ENCODE measurements at regions not wholly inside any gene's neighbourhood (a gene's known extent, or its start where the extent isn't known, plus 50 kb on each side); places are given as distances from the start of the nearest gene placed in this dataset.
A peak's percentile ranks its signal among the peaks of the same experiment; 100 is the strongest.

GRCh38 chr13:47418206-47418920, 521.5 kb upstream of the HTR2A start:
- Histone ChIP-seq H3K79me2 (ENCODE audit: insufficient read depth, low read length) (no peaks in the 10 kb centered on the region), H3K9me3 (ENCODE audit: insufficient read depth, low read depth, low read length) (no peaks in the 10 kb centered on the region), H3K4me3 (ENCODE audit: insufficient read depth, low read depth, low read length) (no peak overlapping the region), H3K27me3 (ENCODE audit: insufficient read depth, low read length) (no peaks in the 10 kb centered on the region), H4K20me1 (ENCODE audit: insufficient read depth, low read length) (no peaks in the 10 kb centered on the region), H3K9ac (ENCODE audit: low read length) (no peak overlapping the region), H3K4me2 (ENCODE audit: low read length) (no peak overlapping the region), H2AFZ (ENCODE audit: low read depth, low read length) (no peak overlapping the region), H3K27ac (ENCODE audit: low read depth, low read length) (no peak overlapping the region), H3K4me1 (ENCODE audit: insufficient read depth, low read length) (no peaks in the 10 kb centered on the region), H3K36me3 (ENCODE audit: insufficient read depth, low read length) (no peaks in the 10 kb centered on the region)
- H3K4me1 Mint-ChIP-seq (ENCODE audit: low read depth, unreplicated experiment), result peaks cover 17% of the 10 kb centered on the region
- no peak for DNase-seq (ENCODE audit: low read depth)
- H3K27me3 Mint-ChIP-seq (ENCODE audit: low read depth, unreplicated experiment), result no peaks in the 10 kb centered on the region
- TF ChIP-seq CTCF (IDR thresholded peaks at IDR 0.05; ENCODE audit: insufficient read depth, low read depth, low read length), result no peak
- TF ChIP-seq EZH2 (IDR thresholded peaks at IDR 0.05; ENCODE audit: insufficient read depth, low read length), result no peak
- no peaks in the 10 kb centered on the region for H3K36me3 Mint-ChIP-seq (ENCODE audit: low read depth, unreplicated experiment)
- no peak overlapping the region for H3K27ac Mint-ChIP-seq (ENCODE audit: unreplicated experiment)
- H3K9me3 Mint-ChIP-seq (ENCODE audit: unreplicated experiment), result peaks cover 3% of the 10 kb centered on the region
- FAIRE-seq, result no peak
- no peak overlapping the region for H3K4me3 Mint-ChIP-seq (ENCODE audit: unreplicated experiment)

GRCh38 chr13:47417485-47417884, 520.6 kb upstream of the HTR2A start:
- peaks cover 3% of the 10 kb centered on the region for H3K9me3 Mint-ChIP-seq (ENCODE audit: unreplicated experiment)
- H3K4me1 Mint-ChIP-seq (ENCODE audit: low read depth, unreplicated experiment), result peaks cover 17% of the 10 kb centered on the region
- no peak overlapping the region for H3K9ac ChIP-seq (ENCODE audit: low read length)
- no peak for TF ChIP-seq CTCF (IDR thresholded peaks at IDR 0.05; ENCODE audit: insufficient read depth, low read depth, low read length)
- TF ChIP-seq EZH2 (IDR thresholded peaks at IDR 0.05; ENCODE audit: insufficient read depth, low read length), result no peak
- H3K27me3 ChIP-seq (ENCODE audit: insufficient read depth, low read length), result no peaks in the 10 kb centered on the region
- H3K27ac Mint-ChIP-seq (ENCODE audit: unreplicated experiment), result no peak overlapping the region
- H3K27ac ChIP-seq (ENCODE audit: low read depth, low read length), result no peak overlapping the region
- no peaks in the 10 kb centered on the region for H3K36me3 Mint-ChIP-seq (ENCODE audit: low read depth, unreplicated experiment)
- no peaks in the 10 kb centered on the region for H3K36me3 ChIP-seq (ENCODE audit: insufficient read depth, low read length)
- H2AFZ ChIP-seq (ENCODE audit: low read depth, low read length), result no peak overlapping the region
- no peaks in the 10 kb centered on the region for H4K20me1 ChIP-seq (ENCODE audit: insufficient read depth, low read length)
- no peak overlapping the region for H3K4me3 ChIP-seq (ENCODE audit: insufficient read depth, low read depth, low read length)
- no peaks in the 10 kb centered on the region for H3K79me2 ChIP-seq (ENCODE audit: insufficient read depth, low read length)
- no peak for DNase-seq (ENCODE audit: low read depth)
- no peak overlapping the region for H3K4me3 Mint-ChIP-seq (ENCODE audit: unreplicated experiment)
- no peaks in the 10 kb centered on the region for H3K9me3 ChIP-seq (ENCODE audit: insufficient read depth, low read depth, low read length)
- FAIRE-seq, result no peak
- no peak overlapping the region for H3K4me2 ChIP-seq (ENCODE audit: low read length)
- no peaks in the 10 kb centered on the region for H3K27me3 Mint-ChIP-seq (ENCODE audit: low read depth, unreplicated experiment)
- no peaks in the 10 kb centered on the region for H3K4me1 ChIP-seq (ENCODE audit: insufficient read depth, low read length)

GRCh38 chr13:47415048-47415447, 518.2 kb upstream of the HTR2A start:
- DNase-seq (ENCODE audit: low read depth), result peak; percentile 41
- Mint-ChIP-seq H3K9me3 (ENCODE audit: unreplicated experiment) (peaks cover 3% of the 10 kb centered on the region), H3K27me3 (ENCODE audit: low read depth, unreplicated experiment) (no peaks in the 10 kb centered on the region), H3K4me3 (ENCODE audit: unreplicated experiment) (no peak overlapping the region), H3K27ac (ENCODE audit: unreplicated experiment) (no peak overlapping the region), H3K4me1 (ENCODE audit: low read depth, unreplicated experiment) (peaks cover 15% of the 10 kb centered on the region), H3K36me3 (ENCODE audit: low read depth, unreplicated experiment) (no peaks in the 10 kb centered on the region)
- TF ChIP-seq CTCF (IDR thresholded peaks at IDR 0.05; ENCODE audit: insufficient read depth, low read depth, low read length), result no peak
- no peaks in the 10 kb centered on the region for H3K79me2 ChIP-seq (ENCODE audit: insufficient read depth, low read length)
- no peak overlapping the region for H3K27ac ChIP-seq (ENCODE audit: low read depth, low read length)
- no peak overlapping the region for H3K4me2 ChIP-seq (ENCODE audit: low read length)
- no peaks in the 10 kb centered on the region for H4K20me1 ChIP-seq (ENCODE audit: insufficient read depth, low read length)
- no peak overlapping the region for H2AFZ ChIP-seq (ENCODE audit: low read depth, low read length)
- H3K4me1 ChIP-seq (ENCODE audit: insufficient read depth, low read length), result no peaks in the 10 kb centered on the region
- H3K9me3 ChIP-seq (ENCODE audit: insufficient read depth, low read depth, low read length), result no peaks in the 10 kb centered on the region
- FAIRE-seq, result no peak
- no peak overlapping the region for H3K4me3 ChIP-seq (ENCODE audit: insufficient read depth, low read depth, low read length)
- no peak overlapping the region for H3K9ac ChIP-seq (ENCODE audit: low read length)
- no peaks in the 10 kb centered on the region for H3K36me3 ChIP-seq (ENCODE audit: insufficient read depth, low read length)
- no peaks in the 10 kb centered on the region for H3K27me3 ChIP-seq (ENCODE audit: insufficient read depth, low read length)

Measured in astrocyte (in vitro differentiated cells and primary cell).